Uterus (tissue), 3 donors: ENCODE measurements at regions not wholly inside any gene's neighbourhood (a gene's known extent, or its start where the extent isn't known, plus 50 kb on each side); places are given as distances from the start of the nearest gene placed in this dataset.
"Not testable (repeated sequence)": the region's sequence is repeated elsewhere in the genome, so short reads cannot be mapped to it uniquely, and the experiment has no call there.

Experiments used
- DNase-seq, 2 donors: peaks; one replicate each; pipeline ENCODE4 v3.0.0-alpha.2; 2019 to 2020
- H3K27ac ChIP-seq, 2 donors: fragments of 200-600 bp; sonication (generic); 1 replicate in 1 of 2; 2 replicates in 1 of 2; pipeline ENCODE4 v1.5.1; 2016 to 2018
- H3K27me3 ChIP-seq, 2 donors: fragments of 200-600 bp; sonication (generic); one replicate each; pipeline ENCODE4 v1.5.1; 2018 to 2019; ENCODE audit warnings: control low read depth in 1 of 2
- H3K36me3 ChIP-seq, 2 donors: fragments of 200-600 bp; sonication (generic); one replicate each; pipeline ENCODE4 v1.5.1; 2019; ENCODE audit warnings: control low read depth in 1 of 2
- H3K4me1 ChIP-seq, 2 donors: fragments of 200-600 bp; sonication (generic); one replicate each; pipeline ENCODE4 v1.5.1; 2018 to 2019; ENCODE audit warnings: control low read depth in 1 of 2
- H3K4me3 ChIP-seq, 2 donors: fragments of 200-600 bp; sonication (generic); 1 replicate in 1 of 2; 2 replicates in 1 of 2; pipeline ENCODE4 v1.5.1; 2018 to 2019; ENCODE audit warnings: mild to moderate bottlenecking in 1 of 2
- H3K9me3 ChIP-seq, 2 donors: fragments of 200-600 bp; sonication (generic); one replicate each; pipeline ENCODE4 v1.5.1; 2019; ENCODE audit warnings: control low read depth in 1 of 2
- POLR2A ChIP-seq, 2 donors: fragments of 450-650 bp; IDR thresholded peaks; one replicate each; pipeline ENCODE4 v1.6.1; 2016; ENCODE audit warnings: antibody characterized with exemption in 2 of 2, mild to moderate bottlenecking in 1 of 2, moderate library complexity in 1 of 2
- intact Hi-C: fragments of 100-400 bp; cut with DNase I; formaldehyde crosslinking; loops from one replicate; pipeline ENCODE4 v1.15.1; 2023; ENCODE audit warnings: low total_unique reads
- TF ChIP-seq, protein P1 (sequence below), 4 experiments: fragments of 200-600 bp in 2 of 4; fragments of 450-650 bp in 2 of 4; sonication (generic) in 2 of 4; IDR thresholded peaks; one replicate each; pipeline ENCODE4 v1.5.1; 2016 to 2019; ENCODE audit warnings: antibody characterized with exemption in 4 of 4, mild to moderate bottlenecking in 2 of 4, moderate library complexity in 1 of 4
- donor health status: DM: yes; HTN: yes; CAD: no.

- Histone ChIP-seq H3K4me3 (no peak overlapping the region), H3K36me3 (no peaks in the 10 kb centered on the region), H3K27ac (no peak overlapping the region), H3K27me3 (no peaks in the 10 kb centered on the region), H3K9me3 (no peaks in the 10 kb centered on the region), H3K4me1 (no peaks in the 10 kb centered on the region)
- DNase-seq: no peak
- TF ChIP-seq POLR2A (IDR thresholded peaks at IDR 0.05): no peak
- TF ChIP-seq, protein P1, sequence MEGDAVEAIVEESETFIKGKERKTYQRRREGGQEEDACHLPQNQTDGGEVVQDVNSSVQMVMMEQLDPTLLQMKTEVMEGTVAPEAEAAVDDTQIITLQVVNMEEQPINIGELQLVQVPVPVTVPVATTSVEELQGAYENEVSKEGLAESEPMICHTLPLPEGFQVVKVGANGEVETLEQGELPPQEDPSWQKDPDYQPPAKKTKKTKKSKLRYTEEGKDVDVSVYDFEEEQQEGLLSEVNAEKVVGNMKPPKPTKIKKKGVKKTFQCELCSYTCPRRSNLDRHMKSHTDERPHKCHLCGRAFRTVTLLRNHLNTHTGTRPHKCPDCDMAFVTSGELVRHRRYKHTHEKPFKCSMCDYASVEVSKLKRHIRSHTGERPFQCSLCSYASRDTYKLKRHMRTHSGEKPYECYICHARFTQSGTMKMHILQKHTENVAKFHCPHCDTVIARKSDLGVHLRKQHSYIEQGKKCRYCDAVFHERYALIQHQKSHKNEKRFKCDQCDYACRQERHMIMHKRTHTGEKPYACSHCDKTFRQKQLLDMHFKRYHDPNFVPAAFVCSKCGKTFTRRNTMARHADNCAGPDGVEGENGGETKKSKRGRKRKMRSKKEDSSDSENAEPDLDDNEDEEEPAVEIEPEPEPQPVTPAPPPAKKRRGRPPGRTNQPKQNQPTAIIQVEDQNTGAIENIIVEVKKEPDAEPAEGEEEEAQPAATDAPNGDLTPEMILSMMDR (IDR thresholded peaks at IDR 0.05): no peak
- intact Hi-C loops: no loop called here
These were observed 110.3 kb downstream of the AREG start for GRCh38 chr4:74555231-74555630.

- DNase-seq: no peak
- Histone ChIP-seq H3K36me3 (no peaks in the 10 kb centered on the region), H3K4me3 (no peak overlapping the region), H3K4me1 (no peaks in the 10 kb centered on the region), H3K27ac (no peak overlapping the region), H3K9me3 (no peaks in the 10 kb centered on the region), H3K27me3 (no peaks in the 10 kb centered on the region)
- no peak for TF ChIP-seq POLR2A (IDR thresholded peaks at IDR 0.05)
- intact Hi-C loops: no loop called here
These were observed 110.9 kb downstream of the AREG start for GRCh38 chr4:74555843-74556242.

DNA sequence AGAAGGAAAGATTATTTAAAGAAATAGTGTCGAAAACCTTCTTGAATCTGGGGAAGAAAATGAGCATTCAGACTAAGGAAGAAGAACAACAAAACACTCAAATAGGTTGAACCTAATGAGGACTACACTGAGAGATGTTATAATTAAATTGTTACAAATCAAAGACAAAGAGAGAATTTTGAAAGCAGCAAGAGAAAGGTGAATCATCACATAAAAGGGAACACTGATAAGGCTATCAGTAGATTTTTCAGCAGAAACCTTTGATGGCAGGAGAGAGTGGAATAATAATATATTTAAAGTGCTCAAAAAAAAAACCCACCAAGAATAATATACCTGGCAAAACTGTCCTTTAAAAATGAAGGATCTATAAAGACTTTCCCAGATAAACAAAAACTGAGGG lies 114.9 kb downstream of the AREG start:
- DNase-seq: no peak
- intact Hi-C loops: no loop called here
- H3K36me3 ChIP-seq: no peaks in the 10 kb centered on the region
- H3K27ac ChIP-seq: no peak overlapping the region
- TF ChIP-seq POLR2A (IDR thresholded peaks at IDR 0.05): no peak
- TF ChIP-seq, protein P1 (IDR thresholded peaks at IDR 0.05): no peak
- H3K27me3 ChIP-seq: no peaks in the 10 kb centered on the region
- no peaks in the 10 kb centered on the region for H3K4me1 ChIP-seq
- H3K4me3 ChIP-seq: no peak overlapping the region
- no peaks in the 10 kb centered on the region for H3K9me3 ChIP-seq

DNA sequence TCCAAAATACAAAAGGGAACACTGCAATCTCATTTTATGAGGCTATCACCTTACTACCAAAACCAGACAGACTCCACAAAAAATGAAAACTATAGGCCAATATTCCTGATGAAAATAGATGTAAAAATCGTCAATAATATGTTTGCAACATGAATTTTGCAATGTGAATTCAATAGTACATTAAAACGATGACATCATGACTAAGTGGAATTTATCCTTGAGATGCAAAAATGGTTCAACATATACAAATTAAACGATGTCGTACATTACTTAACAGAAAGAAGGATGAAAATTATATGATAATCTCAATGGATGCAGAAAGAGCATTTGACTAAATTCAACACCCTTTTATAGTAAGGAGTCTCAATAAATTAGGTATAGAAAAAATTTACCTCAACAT lies 123.0 kb downstream of the AREG start:
- no peak for DNase-seq
- no peaks in the 10 kb centered on the region for H3K27me3 ChIP-seq
- no peaks in the 10 kb centered on the region for H3K4me1 ChIP-seq
- H3K27ac ChIP-seq: no peak overlapping the region
- no peak for TF ChIP-seq POLR2A (IDR thresholded peaks at IDR 0.05)
- TF ChIP-seq, protein P1 (IDR thresholded peaks at IDR 0.05): no peak
- intact Hi-C loops: no loop called here
- no peak overlapping the region for H3K4me3 ChIP-seq
- H3K36me3 ChIP-seq: no peaks in the 10 kb centered on the region
- H3K9me3 ChIP-seq: no peaks in the 10 kb centered on the region

DNA sequence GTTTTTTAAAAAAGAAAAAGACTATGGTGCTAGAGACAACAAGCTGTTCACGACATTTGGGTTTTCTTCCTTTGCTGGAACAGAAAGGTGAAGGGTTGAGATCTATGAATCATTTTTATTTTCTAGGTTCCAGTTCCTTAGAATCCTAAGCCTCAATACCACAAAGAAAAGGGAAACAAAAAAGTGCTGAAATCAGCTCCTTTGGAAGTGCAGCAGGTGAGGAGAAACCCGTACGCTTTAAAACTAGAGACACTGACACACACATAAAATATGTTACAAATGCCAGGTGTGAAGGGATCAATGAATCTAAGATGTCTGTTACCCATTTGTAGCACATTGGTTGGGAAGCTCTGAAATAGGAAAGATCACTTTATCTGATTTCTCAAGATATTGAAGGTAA lies 125.2 kb downstream of the AREG start:
- intact Hi-C loops: no loop called here
- no peaks in the 10 kb centered on the region for H3K4me1 ChIP-seq
- no peak for TF ChIP-seq POLR2A (IDR thresholded peaks at IDR 0.05)
- TF ChIP-seq, protein P1 (IDR thresholded peaks at IDR 0.05): no peak

GRCh38 chr4:74578329-74578728 lies 133.4 kb downstream of the AREG start:
- TF ChIP-seq, protein P1 (IDR thresholded peaks at IDR 0.05): no peak
- TF ChIP-seq POLR2A (IDR thresholded peaks at IDR 0.05): no peak
- intact Hi-C loops: no loop called here

More for the DNA sequence above, 125.2 kb downstream of the AREG start:
- DNase-seq: no peak
- Histone ChIP-seq H3K36me3 (no peaks in the 10 kb centered on the region), H3K9me3 (no peaks in the 10 kb centered on the region), H3K27ac (no peak overlapping the region), H3K27me3 (no peaks in the 10 kb centered on the region), H3K4me3 (no peak overlapping the region)

DNA sequence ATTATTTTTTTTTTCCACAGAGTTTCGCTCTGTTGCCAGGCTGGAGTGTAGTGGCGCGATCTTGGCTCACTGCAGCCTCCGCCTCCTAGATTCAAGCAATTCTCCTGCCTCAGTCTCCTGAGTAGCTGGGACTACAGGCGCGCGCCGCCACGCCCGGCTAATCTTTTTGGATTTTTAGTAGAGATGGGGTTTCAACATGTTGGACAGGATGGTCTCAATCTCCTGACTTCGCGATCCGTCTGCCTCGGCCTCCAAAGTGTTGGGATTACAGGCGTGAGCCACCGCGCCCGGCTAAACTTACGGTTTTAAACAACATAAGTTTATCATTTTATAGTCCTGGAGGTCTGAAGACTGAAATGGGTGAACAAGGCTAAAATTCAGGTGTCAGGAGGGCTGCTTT lies 133.9 kb downstream of the AREG start:
- H3K27me3 ChIP-seq, H3K4me1 ChIP-seq, H3K4me3 ChIP-seq, DNase-seq, H3K27ac ChIP-seq, H3K36me3 ChIP-seq, intact Hi-C loops, H3K9me3 ChIP-seq: not testable (repeated sequence)

More at GRCh38 chr4:74578329-74578728, 133.4 kb downstream of the AREG start:
- H3K36me3 ChIP-seq: no peaks in the 10 kb centered on the region
- H3K27ac ChIP-seq: no peak overlapping the region
- no peak overlapping the region for H3K4me3 ChIP-seq
- no peak for DNase-seq
- H3K4me1 ChIP-seq: no peaks in the 10 kb centered on the region
- no peaks in the 10 kb centered on the region for H3K27me3 ChIP-seq
- H3K9me3 ChIP-seq: no peaks in the 10 kb centered on the region
